Epithelial cell of esophagus (primary cell): ENCODE measurements at regions not wholly inside any gene's neighbourhood (a gene's known extent, or its start where the extent isn't known, plus 50 kb on each side); places are given as distances from the start of the nearest gene placed in this dataset.

Experiments used
- DNase-seq: peaks from one replicate; pipeline ENCODE4 v3.0.0; 2010; ENCODE audit warnings: low read depth
- H3K4me3 ChIP-seq: 2 replicates; pipeline ENCODE4 v1.5.1; 2011; ENCODE audit warnings: mild to moderate bottlenecking, low read length, control low read depth
- TF ChIP-seq, protein P1 (sequence below): IDR thresholded peaks from 2 replicates; pipeline ENCODE4 v1.5.1; 2011; ENCODE audit warnings: low read depth, mild to moderate bottlenecking, low read length, control low read depth, inconsistent platforms; ENCODE audit not compliant: insufficient read depth; ENCODE audit errors: missing control alignments

DNA sequence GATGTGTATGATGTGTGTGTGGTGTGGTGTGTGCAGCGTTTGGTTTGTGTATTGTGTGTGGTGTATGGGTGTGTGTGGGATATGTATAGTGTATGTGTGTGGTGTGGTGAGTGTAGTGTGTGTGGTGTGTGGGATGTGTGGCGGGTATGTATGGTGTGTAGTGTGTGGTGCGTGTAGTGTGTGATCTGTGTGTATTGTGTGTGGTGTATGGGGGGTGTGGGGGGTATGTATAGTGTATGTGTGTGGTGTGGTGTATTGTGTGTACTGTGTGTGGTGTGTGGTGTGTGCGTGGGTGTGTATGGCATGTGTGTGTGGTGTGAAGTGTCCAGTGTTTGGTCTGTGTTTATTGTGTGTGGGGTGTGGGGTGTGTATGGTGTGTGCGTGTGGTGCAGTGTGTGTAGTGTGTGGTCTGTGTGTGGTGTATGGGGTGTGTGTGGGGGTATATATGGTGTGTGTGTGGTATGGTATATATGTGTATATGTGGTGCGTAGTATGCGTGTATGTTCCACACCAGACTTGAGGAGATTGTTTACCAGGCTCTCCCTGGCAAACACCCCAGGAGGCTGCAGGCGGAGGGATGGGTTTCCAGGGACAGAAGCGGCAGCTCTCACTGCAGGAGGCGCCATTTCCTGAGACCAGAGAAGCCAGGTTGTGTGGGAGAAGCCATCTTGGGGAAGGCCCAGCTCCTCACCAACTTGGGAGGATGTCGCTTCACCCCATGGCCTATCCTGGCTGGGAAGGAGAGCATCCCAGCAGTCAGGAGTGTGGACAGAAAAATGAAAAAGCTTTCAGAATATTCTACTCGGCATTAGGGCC lies 138.1 kb downstream of the NXNL2 start:
- H3K4me3 ChIP-seq = no peak overlapping the region
- DNase-seq = no peak
- TF ChIP-seq, protein P1, sequence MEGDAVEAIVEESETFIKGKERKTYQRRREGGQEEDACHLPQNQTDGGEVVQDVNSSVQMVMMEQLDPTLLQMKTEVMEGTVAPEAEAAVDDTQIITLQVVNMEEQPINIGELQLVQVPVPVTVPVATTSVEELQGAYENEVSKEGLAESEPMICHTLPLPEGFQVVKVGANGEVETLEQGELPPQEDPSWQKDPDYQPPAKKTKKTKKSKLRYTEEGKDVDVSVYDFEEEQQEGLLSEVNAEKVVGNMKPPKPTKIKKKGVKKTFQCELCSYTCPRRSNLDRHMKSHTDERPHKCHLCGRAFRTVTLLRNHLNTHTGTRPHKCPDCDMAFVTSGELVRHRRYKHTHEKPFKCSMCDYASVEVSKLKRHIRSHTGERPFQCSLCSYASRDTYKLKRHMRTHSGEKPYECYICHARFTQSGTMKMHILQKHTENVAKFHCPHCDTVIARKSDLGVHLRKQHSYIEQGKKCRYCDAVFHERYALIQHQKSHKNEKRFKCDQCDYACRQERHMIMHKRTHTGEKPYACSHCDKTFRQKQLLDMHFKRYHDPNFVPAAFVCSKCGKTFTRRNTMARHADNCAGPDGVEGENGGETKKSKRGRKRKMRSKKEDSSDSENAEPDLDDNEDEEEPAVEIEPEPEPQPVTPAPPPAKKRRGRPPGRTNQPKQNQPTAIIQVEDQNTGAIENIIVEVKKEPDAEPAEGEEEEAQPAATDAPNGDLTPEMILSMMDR = no peak

DNA sequence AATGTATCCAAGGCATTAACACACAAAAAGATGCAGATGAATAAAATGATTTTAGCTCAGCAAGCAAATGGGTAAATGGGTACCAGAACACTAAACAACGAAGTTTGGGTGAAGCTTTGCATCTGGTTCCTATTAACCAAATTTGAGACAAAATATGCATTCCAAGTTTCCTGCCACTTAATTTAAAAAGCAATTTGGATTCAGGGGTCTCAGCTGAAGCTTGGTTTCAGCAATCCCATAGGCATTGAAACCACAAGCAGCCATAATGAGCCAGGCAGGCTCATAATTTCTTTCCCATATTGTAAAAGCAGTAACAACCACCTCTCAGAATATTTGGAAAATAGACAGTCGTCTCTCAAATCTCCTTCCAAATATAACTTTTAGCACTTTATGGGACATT lies 138.9 kb downstream of the NXNL2 start:
- TF ChIP-seq, protein P1 = no peak
- no peak for DNase-seq
- no peak overlapping the region for H3K4me3 ChIP-seq

DNA sequence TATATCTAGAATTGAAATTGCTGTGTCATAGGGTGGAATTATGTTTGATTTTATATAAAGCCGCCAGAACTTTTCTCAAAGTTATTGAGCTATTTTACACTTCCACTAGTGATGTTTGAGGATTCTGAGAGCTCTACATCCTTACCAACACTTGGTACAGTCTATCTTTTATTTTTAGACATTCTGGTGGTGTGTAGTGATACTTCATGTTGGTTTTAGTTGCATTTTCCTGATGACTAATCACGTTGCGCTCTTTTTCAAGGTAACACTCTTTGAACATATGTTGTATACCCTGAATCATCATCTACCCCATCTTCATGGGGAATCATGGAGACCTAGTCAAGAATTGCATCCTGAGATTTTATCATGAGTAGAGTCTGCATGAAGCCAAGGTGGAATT lies 141.7 kb downstream of the NXNL2 start:
- H3K4me3 ChIP-seq = no peak overlapping the region
- no peak for DNase-seq
- TF ChIP-seq, protein P1 = no peak

DNA sequence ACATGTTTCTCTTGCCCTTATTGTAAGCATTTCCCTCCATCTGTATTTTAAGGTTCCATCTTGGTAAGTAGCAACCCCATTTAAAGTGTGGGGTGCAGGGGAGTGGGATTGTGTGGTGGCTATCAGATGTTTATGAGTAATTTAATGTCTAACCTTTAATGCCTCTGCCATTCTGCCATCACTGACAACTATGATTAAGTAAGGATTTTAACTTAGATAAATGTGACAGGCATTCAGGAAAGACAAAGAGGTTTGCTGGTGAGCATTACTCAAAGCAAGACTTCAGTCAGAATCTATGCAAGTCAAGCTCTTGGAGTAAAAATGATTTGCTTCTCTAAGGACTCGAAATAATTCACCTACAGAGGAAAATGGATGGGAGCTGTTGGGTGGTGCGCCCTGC lies 143.0 kb downstream of the NXNL2 start:
- no peak overlapping the region for H3K4me3 ChIP-seq
- DNase-seq = no peak
- TF ChIP-seq, protein P1 = no peak

DNA sequence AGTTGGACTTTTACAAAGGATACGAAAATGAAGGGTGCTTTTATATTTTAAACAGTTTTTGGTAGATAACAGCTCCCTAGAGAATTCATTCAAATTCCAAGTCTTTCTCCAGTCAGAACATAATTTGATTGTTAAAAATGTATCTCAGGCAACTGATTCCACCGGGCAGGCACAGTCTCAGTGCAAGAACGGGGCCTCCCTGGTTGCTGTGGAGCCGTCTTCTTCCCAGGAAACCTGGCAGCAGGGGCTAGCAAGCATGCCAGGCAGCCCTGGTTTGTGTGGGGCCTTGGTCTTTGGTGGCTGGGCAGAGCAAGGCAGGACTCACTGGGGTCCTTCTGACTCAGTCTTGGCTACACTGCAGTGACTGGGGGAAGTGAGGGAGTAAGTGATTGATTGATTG lies 143.5 kb downstream of the NXNL2 start:
- no peak overlapping the region for H3K4me3 ChIP-seq
- TF ChIP-seq, protein P1 = no peak
- DNase-seq = no peak

DNA sequence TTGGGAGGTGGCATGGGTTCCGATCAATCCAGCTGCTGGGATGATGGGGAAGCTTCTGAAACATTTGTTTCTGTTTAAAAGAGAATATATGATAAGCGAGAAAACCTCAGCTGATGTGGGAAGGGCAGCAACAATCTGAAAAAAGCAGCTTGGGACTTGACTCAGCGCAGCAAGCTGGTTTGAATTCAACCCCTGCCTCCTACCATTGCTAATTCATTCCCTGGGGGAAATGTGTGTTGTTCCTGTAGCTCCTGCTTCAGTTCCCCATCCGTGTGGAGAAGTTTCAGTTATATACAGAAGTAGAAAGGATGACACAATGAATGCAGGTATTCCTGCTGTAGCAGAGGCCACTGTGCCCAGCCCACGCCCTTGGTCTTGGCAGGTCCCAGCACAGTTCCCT lies 145.1 kb downstream of the NXNL2 start:
- DNase-seq = no peak
- TF ChIP-seq, protein P1 = no peak
- H3K4me3 ChIP-seq = no peak overlapping the region
